ENCODE measurements at regions not wholly inside any gene's neighbourhood (a gene's known extent, or its start where the extent isn't known, plus 50 kb on each side); places are given as distances from the start of the nearest gene placed in this dataset.

DNA sequence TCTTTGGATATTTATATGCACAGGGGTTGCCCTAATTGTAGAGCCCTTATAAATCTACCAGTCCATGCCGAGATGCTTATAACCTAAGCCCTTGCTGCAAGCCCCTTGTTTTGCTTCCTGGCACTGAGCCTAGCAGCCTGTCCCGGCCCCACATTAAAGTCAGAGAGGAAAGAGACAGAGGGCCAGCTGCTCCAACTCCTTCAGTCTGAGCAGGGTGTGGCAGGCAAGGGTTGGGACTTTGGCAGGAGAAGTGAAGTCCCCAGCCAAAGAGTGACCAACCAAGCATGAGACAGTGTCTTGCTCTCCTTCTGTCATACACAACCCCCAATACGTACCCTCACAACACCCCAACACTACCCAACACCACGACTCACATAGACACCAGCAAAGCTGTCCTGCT, 54.7 kb upstream of the FZD7 start:
- Histone ChIP-seq H3K36me3 (ENCODE audit: control insufficient read depth in 2 of 2, extremely low read depth in 1 of 2, insufficient read depth in 2 of 2, low read length in 2 of 2) (no peaks in the 10 kb centered on the region), H4K20me1 (replicated peaks; ENCODE audit: control insufficient read depth, extremely low read depth, insufficient read depth, low read length) (no peaks in the 10 kb centered on the region), H3K27me3 (ENCODE audit: control insufficient read depth in 2 of 2, insufficient read depth in 2 of 2, low read length in 2 of 2) (peaks cover 3 to 14% of the 10 kb centered on the region in 2 experiments), H3K4me2 (ENCODE audit: insufficient read depth, low read length) (no peak overlapping the region), H3K9me1 (replicated peaks; ENCODE audit: control insufficient read depth, extremely low read depth, insufficient read depth, low read length) (no peaks in the 10 kb centered on the region), H3K79me2 (ENCODE audit: control insufficient read depth, insufficient read depth, low read length) (no peaks in the 10 kb centered on the region), H3K4me1 (ENCODE audit: control insufficient read depth, extremely low read depth, insufficient read depth, low read length) (no peaks in the 10 kb centered on the region), H3K27ac (ENCODE audit: insufficient read depth, low read depth, low read length) (no peak overlapping the region), H3K4me3 (replicated peaks in 1 of 3; ENCODE audit: insufficient read depth in 1 of 3, low read depth in 1 of 3, low read length in 3 of 3) (no peak overlapping the region), H3K9ac (replicated peaks; ENCODE audit: extremely low read depth, insufficient read depth, low read length) (no peak overlapping the region), H2AFZ (ENCODE audit: low read depth, low read length) (no peak overlapping the region), H3K9me3 (replicated peaks; ENCODE audit: control insufficient read depth, insufficient read depth, low read length) (no peaks in the 10 kb centered on the region)
- dilution Hi-C loops (cut with MboI; ENCODE audit: extremely low pct_ligation_motif_present, low sequenced_read_pairs): no loop called here
- DNase-seq (ENCODE audit: low read depth, low spot score) (no peak), FAIRE-seq (no peak)
- CTCF ChIA-PET: interaction anchor here (1.6 kb wide), 1 partner anchor 118 kb away, joined by 3 read pairs; no protein-coding TSS in a partner anchor
- intact Hi-C loops (cut with micrococcal nuclease): no loop called here
- BruUV-seq (replicated peaks): no TSS peak
- POLR2A ChIA-PET: interaction anchor here (0.5 kb wide), 1 partner anchor 553 kb away, joined by 3 read pairs; no protein-coding TSS in a partner anchor
- TF ChIP-seq, protein P1, sequence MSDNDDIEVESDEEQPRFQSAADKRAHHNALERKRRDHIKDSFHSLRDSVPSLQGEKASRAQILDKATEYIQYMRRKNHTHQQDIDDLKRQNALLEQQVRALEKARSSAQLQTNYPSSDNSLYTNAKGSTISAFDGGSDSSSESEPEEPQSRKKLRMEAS (IDR thresholded peaks at IDR 0.05; ENCODE audit: insufficient read depth, insufficient read length): no peak

DNA sequence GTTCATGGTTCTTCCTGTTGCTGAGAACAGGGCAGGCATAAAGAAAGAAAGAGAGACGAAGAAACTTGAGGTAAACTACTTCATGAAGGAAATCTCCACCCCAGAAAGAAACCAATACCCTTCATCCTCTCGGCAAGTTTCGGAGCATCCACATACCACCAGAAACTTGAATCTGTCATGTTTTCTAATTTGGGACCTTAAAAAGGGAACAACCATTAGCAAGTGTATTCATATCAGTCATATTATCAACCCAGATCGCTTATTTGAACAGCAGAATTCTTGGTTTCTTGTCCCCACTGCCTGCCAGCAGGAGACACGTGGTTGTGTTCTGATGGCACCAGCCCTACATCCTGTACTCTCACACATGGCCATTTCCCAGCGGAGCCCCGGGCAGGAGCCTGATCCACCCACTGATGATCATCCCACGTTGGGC, 53.2 kb upstream of the FZD7 start:
- DNase-seq (ENCODE audit: low read depth, low spot score) (no peak), FAIRE-seq (no peak)
- Histone ChIP-seq H2AFZ (ENCODE audit: low read depth, low read length) (no peak overlapping the region), H3K4me2 (ENCODE audit: insufficient read depth, low read length) (no peak overlapping the region), H3K36me3 (ENCODE audit: control insufficient read depth in 2 of 2, extremely low read depth in 1 of 2, insufficient read depth in 2 of 2, low read length in 2 of 2) (no peaks in the 10 kb centered on the region), H3K27me3 (ENCODE audit: control insufficient read depth in 2 of 2, insufficient read depth in 2 of 2, low read length in 2 of 2) (peaks cover 3 to 14% of the 10 kb centered on the region in 2 experiments), H3K27ac (ENCODE audit: insufficient read depth, low read depth, low read length) (no peak overlapping the region), H3K4me3 (replicated peaks in 1 of 3; ENCODE audit: insufficient read depth in 1 of 3, low read depth in 1 of 3, low read length in 3 of 3) (no peak overlapping the region), H3K9me1 (replicated peaks; ENCODE audit: control insufficient read depth, extremely low read depth, insufficient read depth, low read length) (no peaks in the 10 kb centered on the region), H4K20me1 (replicated peaks; ENCODE audit: control insufficient read depth, extremely low read depth, insufficient read depth, low read length) (no peaks in the 10 kb centered on the region), H3K9ac (replicated peaks; ENCODE audit: extremely low read depth, insufficient read depth, low read length) (no peak overlapping the region), H3K4me1 (ENCODE audit: control insufficient read depth, extremely low read depth, insufficient read depth, low read length) (no peaks in the 10 kb centered on the region), H3K79me2 (ENCODE audit: control insufficient read depth, insufficient read depth, low read length) (no peaks in the 10 kb centered on the region), H3K9me3 (replicated peaks; ENCODE audit: control insufficient read depth, insufficient read depth, low read length) (no peaks in the 10 kb centered on the region)
- no peak for TF ChIP-seq MYC (IDR thresholded peaks at IDR 0.05; ENCODE audit: low read depth, low read length)
- no peak for TF ChIP-seq EZH2 (IDR thresholded peaks at IDR 0.05; ENCODE audit: borderline replicate concordance, low read depth, low read length, severe bottlenecking)
- TF ChIP-seq JUN (IDR thresholded peaks at IDR 0.05; ENCODE audit: borderline replicate concordance, insufficient read depth, insufficient read length, low read depth): no peak
- TF ChIP-seq, protein P2, sequence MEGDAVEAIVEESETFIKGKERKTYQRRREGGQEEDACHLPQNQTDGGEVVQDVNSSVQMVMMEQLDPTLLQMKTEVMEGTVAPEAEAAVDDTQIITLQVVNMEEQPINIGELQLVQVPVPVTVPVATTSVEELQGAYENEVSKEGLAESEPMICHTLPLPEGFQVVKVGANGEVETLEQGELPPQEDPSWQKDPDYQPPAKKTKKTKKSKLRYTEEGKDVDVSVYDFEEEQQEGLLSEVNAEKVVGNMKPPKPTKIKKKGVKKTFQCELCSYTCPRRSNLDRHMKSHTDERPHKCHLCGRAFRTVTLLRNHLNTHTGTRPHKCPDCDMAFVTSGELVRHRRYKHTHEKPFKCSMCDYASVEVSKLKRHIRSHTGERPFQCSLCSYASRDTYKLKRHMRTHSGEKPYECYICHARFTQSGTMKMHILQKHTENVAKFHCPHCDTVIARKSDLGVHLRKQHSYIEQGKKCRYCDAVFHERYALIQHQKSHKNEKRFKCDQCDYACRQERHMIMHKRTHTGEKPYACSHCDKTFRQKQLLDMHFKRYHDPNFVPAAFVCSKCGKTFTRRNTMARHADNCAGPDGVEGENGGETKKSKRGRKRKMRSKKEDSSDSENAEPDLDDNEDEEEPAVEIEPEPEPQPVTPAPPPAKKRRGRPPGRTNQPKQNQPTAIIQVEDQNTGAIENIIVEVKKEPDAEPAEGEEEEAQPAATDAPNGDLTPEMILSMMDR (IDR thresholded peaks at IDR 0.05; ENCODE audit: extremely low read depth in 1 of 2, insufficient read depth in 1 of 2, low read depth in 1 of 2, low read length in 2 of 2): no peak
- TF ChIP-seq POLR2A (IDR thresholded peaks at IDR 0.05; ENCODE audit: low read depth, low read length): no peak
- TF ChIP-seq GATA2 (IDR thresholded peaks at IDR 0.05; ENCODE audit: insufficient read depth, insufficient read length, low read depth, low read length): no peak
- TF ChIP-seq, protein P1 (IDR thresholded peaks at IDR 0.05; ENCODE audit: insufficient read depth, insufficient read length): no peak
- TF ChIP-seq FOS (IDR thresholded peaks at IDR 0.05; ENCODE audit: borderline replicate concordance, insufficient read depth, low read length): no peak
- no peak for TF ChIP-seq POLR2AphosphoS5 (IDR thresholded peaks at IDR 0.05; ENCODE audit: insufficient read depth, low read depth, low read length)
- ChIA-PET CTCF (no interaction called here), POLR2A (no interaction called here)
- no TSS peak for BruUV-seq (replicated peaks)
- intact Hi-C loops (cut with micrococcal nuclease): no loop called here
- dilution Hi-C loops (cut with MboI; ENCODE audit: extremely low pct_ligation_motif_present, low sequenced_read_pairs): no loop called here

Data from endothelial cell of umbilical vein (primary cell).